B cell (primary cell): ENCODE measurements at regions not wholly inside any gene's neighbourhood (a gene's known extent, or its start where the extent isn't known, plus 50 kb on each side); places are given as distances from the start of the nearest gene placed in this dataset.

Experiments used
- ATAC-seq: fragments of 200-7000 bp; cut with Tn5 transposase; one replicate; pipeline ENCODE4 v1.10.0; 2021; ENCODE audit warnings: low read depth, mild to moderate bottlenecking, moderate number of reproducible peaks, moderate library complexity
- CTCF ChIA-PET: fragments of 350-600 bp; sonication (Branson Sonifier 250); formaldehyde crosslinking; loops from one replicate; lab custom pipeline; 2021; ENCODE audit warnings: antibody characterized with exemption, inconsistent platforms; lab: Charles Lee
- POLR2A ChIA-PET: fragments of 350-600 bp; sonication (Branson Sonifier 250); formaldehyde crosslinking; loops from one replicate; lab custom pipeline; 2021; ENCODE audit warnings: antibody characterized with exemption; lab: Charles Lee
- DNase-seq: peaks from one replicate; pipeline ENCODE4 v3.0.0; 2013
- H2AFZ ChIP-seq: 2 replicates; pipeline ENCODE4 v1.6.1; 2012; ENCODE audit warnings: mild to moderate bottlenecking, low read depth, low read length; ENCODE audit not compliant: insufficient read depth, poor library complexity, severe bottlenecking
- H3K27ac ChIP-seq, 2 donors: 1 replicate in 1 of 2; 2 replicates in 1 of 2; pipeline ENCODE4 v1.5.1; 2012 to 2013; ENCODE audit warnings: low read length in 2 of 2, mild to moderate bottlenecking in 2 of 2, moderate library complexity in 1 of 2
- H3K27me3 ChIP-seq, 4 experiments: fragments of 200-600 bp in 1 of 4; sonication (generic) in 1 of 4; replicated peaks in 1 of 4; 1 replicate in 2 of 4; 2 replicates in 2 of 4; pipeline versions ENCODE4 v1.6.1 to v1.7.0; 2013 to 2016; ENCODE audit warnings: low read length in 3 of 4, mild to moderate bottlenecking in 2 of 4, mixed read lengths in 1 of 4, moderate library complexity in 1 of 4; ENCODE audit not compliant: insufficient read depth in 4 of 4, control insufficient read depth in 3 of 4; ENCODE audit errors: control extremely low read depth in 1 of 4
- H3K36me3 ChIP-seq, 2 experiments: replicated peaks in 1 of 2; 1 replicate in 1 of 2; 2 replicates in 1 of 2; pipeline versions ENCODE4 v1.6.1 to v1.7.1; 2013; ENCODE audit warnings: low read length in 1 of 2; ENCODE audit not compliant: insufficient read depth in 2 of 2, control insufficient read depth in 1 of 2; ENCODE audit errors: control extremely low read depth in 1 of 2, extremely low read depth in 1 of 2
- H3K4me1 ChIP-seq, 2 donors: fragments of 200-600 bp in 1 of 2; sonication (generic) in 1 of 2; 1 replicate in 1 of 2; 2 replicates in 1 of 2; pipeline versions ENCODE4 v1.5.1 to v1.6.1; 2013 to 2017; ENCODE audit warnings: low read length in 2 of 2; ENCODE audit not compliant: control insufficient read depth in 2 of 2, insufficient read depth in 2 of 2
- H3K4me2 ChIP-seq: replicated peaks from 2 replicates; pipeline ENCODE3; 2012; ENCODE audit warnings: mild to moderate bottlenecking, low read depth, low read length; ENCODE audit not compliant: poor library complexity, severe bottlenecking
- H3K4me3 ChIP-seq, 5 experiments: fragments of 200-600 bp in 1 of 5; sonication (generic) in 1 of 5; 1 replicate in 3 of 5; 2 replicates in 2 of 5; pipeline versions ENCODE4 v1.5.1 to v1.7.0; 2011 to 2016; ENCODE audit warnings: low read length in 4 of 5, mild to moderate bottlenecking in 4 of 5, low read depth in 2 of 5, control low read depth in 1 of 5, moderate library complexity in 1 of 5; ENCODE audit not compliant: insufficient read depth in 1 of 5; ENCODE audit errors: control extremely low read depth in 1 of 5, extremely low read depth in 1 of 5
- H3K79me2 ChIP-seq: fragments of 200-600 bp; sonication (generic); one replicate; pipeline ENCODE4 v1.6.0; 2016; ENCODE audit warnings: low read length; ENCODE audit not compliant: control insufficient read depth, insufficient read depth
- H3K9ac ChIP-seq: fragments of 200-600 bp; sonication (generic); 2 replicates; pipeline ENCODE4 v1.6.1; 2017; ENCODE audit warnings: mild to moderate bottlenecking, low read length, moderate library complexity
- H3K9me3 ChIP-seq, 3 donors: one replicate each; pipeline versions ENCODE4 v1.6.1 to v1.7.1; 2013; ENCODE audit warnings: low read length in 2 of 3; ENCODE audit not compliant: control insufficient read depth in 2 of 3, insufficient read depth in 1 of 3; ENCODE audit errors: control extremely low read depth in 1 of 3
- H4K20me1 ChIP-seq: 2 replicates; pipeline ENCODE4 v1.6.0; 2012; ENCODE audit warnings: mild to moderate bottlenecking, low read length; ENCODE audit not compliant: insufficient read depth, control insufficient read depth, poor library complexity, severe bottlenecking
- H3K27ac Mint-ChIP-seq: one replicate; pipeline ENCODE4 v1.8.0; 2021; ENCODE audit warnings: mixed read lengths
- H3K27me3 Mint-ChIP-seq: one replicate; pipeline ENCODE4 v1.8.0; 2021; ENCODE audit warnings: mixed read lengths
- H3K4me1 Mint-ChIP-seq: one replicate; pipeline ENCODE4 v1.8.0; 2021; ENCODE audit warnings: mixed read lengths
- H3K4me3 Mint-ChIP-seq: one replicate; pipeline ENCODE4 v1.8.0; 2021; ENCODE audit warnings: mixed read lengths
- H3K9me3 Mint-ChIP-seq: one replicate; pipeline ENCODE4 v1.8.0; 2022; ENCODE audit warnings: mixed read lengths; ENCODE audit not compliant: insufficient read depth
- EZH2 ChIP-seq: IDR thresholded peaks from 2 replicates; pipeline ENCODE4 v1.6.1; 2012; ENCODE audit warnings: borderline replicate concordance, low read depth, mild to moderate bottlenecking, moderate library complexity, low read length; ENCODE audit not compliant: insufficient read depth, poor library complexity, severe bottlenecking
- WGBS: methylation state at CpG from one replicate; pipeline ENCODE4 v1.1.5; 2013; ENCODE audit warnings: missing lambda C conversion rate; ENCODE audit not compliant: insufficient coverage; 5-methylcytosine and 5-hydroxymethylcytosine counted together
- intact Hi-C: fragments of 100-400 bp; cut with micrococcal nuclease; formaldehyde crosslinking; loops from one replicate; pipeline ENCODE4 v1.10.0; 2022
- TF ChIP-seq, protein P1 (sequence below): fragments of 200-600 bp; IDR thresholded peaks from one replicate; pipeline ENCODE4 v1.8.0; 2022; ENCODE audit warnings: antibody characterized with exemption, mild to moderate bottlenecking

- ATAC-seq (no peak), DNase-seq (no peak)
- no peaks in the 10 kb centered on the region for H3K4me1 ChIP-seq
- no peaks in the 10 kb centered on the region for H4K20me1 ChIP-seq
- no peaks in the 10 kb centered on the region for H3K27me3 ChIP-seq
- no peaks in the 10 kb centered on the region for H3K9me3 Mint-ChIP-seq
- peaks cover 3% of the 10 kb centered on the region for H3K27me3 Mint-ChIP-seq
- peaks cover 0 to 4% (median 0%) of the 10 kb centered on the region in 3 donors for H3K9me3 ChIP-seq
- H3K27ac Mint-ChIP-seq = no peak overlapping the region
- CTCF ChIA-PET = no interaction called here
- no peak overlapping the region for H3K9ac ChIP-seq
- no peaks in the 10 kb centered on the region for H3K79me2 ChIP-seq
- WGBS = 95% methylated on average over 10 of the region's 10 CpGs
- H2AFZ ChIP-seq = no peak overlapping the region
- no peak overlapping the region for H3K4me3 ChIP-seq
- H3K4me1 Mint-ChIP-seq = no peaks in the 10 kb centered on the region
- POLR2A ChIA-PET = no interaction called here
- H3K36me3 ChIP-seq = no peaks in the 10 kb centered on the region
- intact Hi-C loops = no loop called here
- no peak overlapping the region for H3K27ac ChIP-seq
- no peak overlapping the region for H3K4me2 ChIP-seq
- no peak overlapping the region for H3K4me3 Mint-ChIP-seq
- no peak for TF ChIP-seq EZH2
- TF ChIP-seq, protein P1, sequence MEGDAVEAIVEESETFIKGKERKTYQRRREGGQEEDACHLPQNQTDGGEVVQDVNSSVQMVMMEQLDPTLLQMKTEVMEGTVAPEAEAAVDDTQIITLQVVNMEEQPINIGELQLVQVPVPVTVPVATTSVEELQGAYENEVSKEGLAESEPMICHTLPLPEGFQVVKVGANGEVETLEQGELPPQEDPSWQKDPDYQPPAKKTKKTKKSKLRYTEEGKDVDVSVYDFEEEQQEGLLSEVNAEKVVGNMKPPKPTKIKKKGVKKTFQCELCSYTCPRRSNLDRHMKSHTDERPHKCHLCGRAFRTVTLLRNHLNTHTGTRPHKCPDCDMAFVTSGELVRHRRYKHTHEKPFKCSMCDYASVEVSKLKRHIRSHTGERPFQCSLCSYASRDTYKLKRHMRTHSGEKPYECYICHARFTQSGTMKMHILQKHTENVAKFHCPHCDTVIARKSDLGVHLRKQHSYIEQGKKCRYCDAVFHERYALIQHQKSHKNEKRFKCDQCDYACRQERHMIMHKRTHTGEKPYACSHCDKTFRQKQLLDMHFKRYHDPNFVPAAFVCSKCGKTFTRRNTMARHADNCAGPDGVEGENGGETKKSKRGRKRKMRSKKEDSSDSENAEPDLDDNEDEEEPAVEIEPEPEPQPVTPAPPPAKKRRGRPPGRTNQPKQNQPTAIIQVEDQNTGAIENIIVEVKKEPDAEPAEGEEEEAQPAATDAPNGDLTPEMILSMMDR = no peak
Observed at GRCh38 chr16:54446639-54447038, 160.1 kb upstream of the IRX3 start.

DNA sequence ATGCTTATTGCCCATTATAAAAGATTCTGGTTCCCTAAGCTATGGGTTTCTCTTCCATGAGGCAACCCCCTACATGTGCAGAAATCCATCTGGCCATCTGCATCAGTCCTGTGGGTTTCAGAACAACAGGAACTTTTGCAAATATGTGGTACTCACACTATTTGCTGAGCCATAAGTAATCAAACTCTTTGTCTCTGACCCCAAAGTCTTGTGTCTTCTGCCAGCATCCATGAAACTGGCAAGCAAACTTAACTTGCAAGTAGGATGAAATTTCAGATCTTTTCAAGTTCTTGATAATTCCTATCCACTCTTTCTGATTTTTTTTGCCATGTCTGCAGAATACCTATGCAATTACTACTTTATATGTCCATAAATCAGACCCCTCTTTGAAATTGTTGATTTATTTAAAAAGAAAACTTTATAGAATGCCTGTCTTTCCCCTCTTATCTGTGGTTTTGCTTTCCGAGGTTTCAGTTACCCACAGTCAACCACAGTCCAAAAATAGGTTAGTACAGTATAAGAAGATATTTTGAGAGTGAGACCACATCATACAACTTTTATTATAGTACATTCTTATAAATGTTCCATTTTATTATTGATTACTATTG lies 158.4 kb upstream of the IRX3 start:
- no peak overlapping the region for H3K4me3 ChIP-seq
- ChIA-PET CTCF (no interaction called here), POLR2A (no interaction called here)
- no peak overlapping the region for H3K27ac ChIP-seq
- DNase-seq = no peak
- Mint-ChIP-seq H3K27ac (no peak overlapping the region), H3K4me3 (no peak overlapping the region), H3K4me1 (no peaks in the 10 kb centered on the region), H3K9me3 (no peaks in the 10 kb centered on the region), H3K27me3 (no peaks in the 10 kb centered on the region)
- intact Hi-C loops = no loop called here
- H4K20me1 ChIP-seq = no peaks in the 10 kb centered on the region
- H2AFZ ChIP-seq = no peak overlapping the region
- no peaks in the 10 kb centered on the region for H3K4me1 ChIP-seq
- no peaks in the 10 kb centered on the region for H3K27me3 ChIP-seq
- H3K9ac ChIP-seq = no peak overlapping the region
- no peak overlapping the region for H3K4me2 ChIP-seq
- no peaks in the 10 kb centered on the region for H3K36me3 ChIP-seq
- H3K79me2 ChIP-seq = no peaks in the 10 kb centered on the region
- no peak for TF ChIP-seq EZH2
- TF ChIP-seq, protein P1 = no peak
- no peak for ATAC-seq
- no CpG with 5 or more reads among the region's 1 CpG for WGBS
- peaks cover 0 to 4% (median 0%) of the 10 kb centered on the region in 3 donors for H3K9me3 ChIP-seq
